H1 (cell line): ENCODE measurements at regions not wholly inside any gene's neighbourhood (a gene's known extent, or its start where the extent isn't known, plus 50 kb on each side); places are given as distances from the start of the nearest gene placed in this dataset.

Experiments used
- POLR2A ChIP-seq, 2 experiments: IDR thresholded peaks; 1 replicate in 1 of 2; 2 replicates in 1 of 2; pipeline ENCODE4 v1.6.1; 2011; ENCODE audit warnings: low read depth in 2 of 2, low read length in 2 of 2, mild to moderate bottlenecking in 2 of 2; ENCODE audit errors: control extremely low read depth in 1 of 2
- RXRA ChIP-seq: IDR thresholded peaks from 2 replicates; pipeline ENCODE4 v1.6.1; 2011; ENCODE audit warnings: low read depth, mild to moderate bottlenecking, low read length, moderate library complexity; ENCODE audit not compliant: insufficient read depth

GRCh38 chr2:82501217-82501616 is 1957.9 kb downstream of the SUCLG1 start:
- TF ChIP-seq POLR2A (IDR thresholded peaks at IDR 0.05; ENCODE audit: control extremely low read depth in 1 of 2, low read depth in 2 of 2, low read length in 2 of 2): no peak
- TF ChIP-seq RXRA: no peak
